ENCODE measurements at regions not wholly inside any gene's neighbourhood (a gene's known extent, or its start where the extent isn't known, plus 50 kb on each side); places are given as distances from the start of the nearest gene placed in this dataset.

DNA sequence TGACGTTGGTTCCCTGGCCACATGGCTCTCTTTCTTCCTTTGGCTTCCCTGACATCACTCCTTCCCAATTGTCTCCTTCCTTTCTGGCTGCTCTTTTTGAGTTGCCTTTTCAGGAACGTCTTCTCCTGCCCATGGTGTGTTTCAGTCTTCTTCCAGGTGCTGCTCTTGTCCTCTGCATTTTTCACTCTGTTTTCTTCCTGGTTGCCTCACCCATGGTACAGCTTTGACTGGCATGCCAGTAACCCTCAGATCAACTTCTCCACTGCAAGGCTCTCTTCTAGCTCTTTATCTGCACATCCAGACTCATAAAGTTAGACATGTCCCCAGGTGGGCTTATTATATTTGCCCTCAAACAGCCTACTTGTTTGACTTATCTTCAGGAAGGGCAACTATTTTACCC is 91.0 kb upstream of the ANKH start:
- no peak for TF ChIP-seq POLR2A (IDR thresholded peaks at IDR 0.05; ENCODE audit: low read length)
- TF ChIP-seq GATA1 (IDR thresholded peaks at IDR 0.05; ENCODE audit: low read depth, low read length) = no peak
